GM19351 (cell line): ENCODE measurements at regions not wholly inside any gene's neighbourhood (a gene's known extent, or its start where the extent isn't known, plus 50 kb on each side); places are given as distances from the start of the nearest gene placed in this dataset.

Source experiments
- ATAC-seq: cut with Tn5 transposase; IDR thresholded peaks from one replicate; pipeline ENCODE4 v1.9.1; 2021; ENCODE audit warnings: mild to moderate bottlenecking, moderate library complexity; ENCODE audit not compliant: unreplicated experiment

DNA sequence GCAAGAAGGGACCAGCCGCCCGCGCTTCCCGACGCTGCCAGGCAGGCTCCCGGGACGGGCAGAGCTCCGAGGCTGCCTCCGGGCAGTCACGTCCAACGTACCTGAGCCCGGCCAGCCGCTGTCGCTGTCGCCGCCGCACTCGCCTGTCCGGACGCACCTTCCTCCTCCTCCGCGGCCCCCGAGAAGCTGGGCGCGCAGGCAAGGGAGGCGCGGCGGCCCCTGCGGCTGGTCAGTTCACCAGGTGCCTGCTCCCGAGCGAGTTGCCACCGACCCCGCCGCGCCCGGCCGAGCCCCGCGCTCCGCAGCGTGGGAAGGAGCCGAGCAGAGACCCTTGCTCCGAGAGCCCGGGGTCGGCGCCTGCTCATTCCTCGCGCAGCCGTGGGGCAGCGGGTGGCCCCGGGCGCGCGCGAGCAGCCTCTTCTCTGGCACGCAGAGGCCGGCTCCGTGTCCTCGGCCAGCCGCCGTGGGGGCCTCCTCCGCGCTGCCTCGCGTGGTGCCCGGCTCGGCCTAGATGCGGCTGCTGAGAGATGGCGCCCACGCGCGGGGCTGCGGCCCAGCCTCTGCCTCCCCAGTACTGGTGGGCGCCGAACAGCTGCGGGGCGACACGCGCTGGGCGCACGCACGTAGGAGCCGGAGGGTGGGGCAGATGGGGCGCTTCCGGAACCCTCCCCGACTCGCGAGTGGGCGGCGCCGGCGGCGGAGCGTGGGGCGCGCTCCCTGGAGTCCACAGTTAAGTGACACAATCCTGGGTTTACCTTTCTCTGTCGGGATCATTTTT, 419.4 kb downstream of the UQCRFS1 start:
- ATAC-seq, result no peak

DNA sequence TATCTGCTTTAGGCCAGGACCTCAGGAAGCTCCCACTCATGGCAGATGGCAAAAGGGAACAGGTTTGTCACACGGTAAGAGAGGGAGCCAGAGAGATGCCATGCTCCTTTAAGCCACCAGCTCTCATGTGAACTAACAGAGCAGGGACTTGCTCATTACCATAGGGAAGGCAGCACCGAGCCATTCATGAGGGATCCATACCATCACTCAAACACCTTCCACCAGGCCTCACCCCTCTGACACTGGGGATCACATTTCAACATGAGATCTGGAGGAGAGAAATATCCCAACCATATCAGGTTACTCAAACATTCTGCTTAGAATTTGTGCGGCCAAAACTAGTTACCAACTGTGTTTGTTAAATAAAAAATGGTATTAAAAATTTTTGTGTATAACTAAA, 427.0 kb downstream of the UQCRFS1 start:
- no peak for ATAC-seq

DNA sequence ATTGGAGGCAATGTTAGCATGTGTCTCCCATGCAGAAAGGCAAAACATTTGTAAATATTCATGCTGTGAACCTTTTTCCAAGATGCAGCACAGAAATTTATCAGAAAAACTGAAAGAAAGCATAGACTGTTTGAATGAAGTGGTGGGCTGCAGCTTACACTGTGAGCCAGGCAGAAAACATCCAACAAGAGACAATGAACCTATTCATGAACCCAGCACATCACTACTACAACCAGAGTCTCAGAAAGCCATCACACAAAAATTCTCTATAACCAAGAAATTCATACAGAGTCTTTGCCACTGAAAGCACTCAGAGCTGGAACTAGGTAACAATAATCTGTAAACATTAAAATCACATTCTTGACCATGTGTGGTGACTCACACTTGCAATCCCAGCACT, 448.9 kb downstream of the UQCRFS1 start:
- no peak for ATAC-seq

DNA sequence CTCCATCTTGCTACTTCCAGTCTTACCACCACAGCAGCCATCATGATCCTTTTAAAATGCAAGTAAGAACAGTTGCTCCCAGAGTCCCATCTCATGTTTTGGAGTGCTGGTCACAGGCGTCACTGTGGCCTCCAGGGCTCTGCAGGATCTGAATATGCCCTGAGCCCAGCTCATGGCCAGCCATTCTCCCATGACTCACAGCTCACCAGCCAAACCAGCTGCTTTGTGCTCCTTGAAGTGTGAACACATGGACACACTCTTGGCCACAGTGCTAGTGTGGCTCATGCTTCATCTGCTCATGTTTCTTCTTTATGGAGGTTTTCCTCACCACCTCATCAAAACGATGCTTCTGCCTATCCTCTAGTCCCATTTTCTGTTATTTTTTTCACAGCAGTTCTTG, 466.5 kb downstream of the UQCRFS1 start:
- no peak for ATAC-seq

DNA sequence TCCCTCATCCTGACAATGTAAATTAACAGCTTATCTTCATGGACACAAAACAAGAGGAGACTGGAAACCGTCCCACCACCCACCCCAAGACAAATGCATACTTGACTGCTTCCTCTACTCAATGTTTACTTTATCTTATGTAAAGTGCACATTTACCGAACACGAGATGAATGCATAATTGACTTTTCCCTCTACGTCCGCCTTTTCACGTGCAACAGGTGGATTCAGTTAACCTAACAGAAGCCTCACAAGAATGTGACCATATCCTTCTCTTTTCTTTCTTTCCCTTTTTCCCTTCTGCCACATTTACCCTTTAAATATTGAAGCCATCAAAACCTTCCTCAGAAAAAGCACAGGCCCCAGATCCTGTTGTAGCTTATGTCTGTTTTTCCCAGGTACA, 468.0 kb downstream of the UQCRFS1 start:
- ATAC-seq, result no peak

DNA sequence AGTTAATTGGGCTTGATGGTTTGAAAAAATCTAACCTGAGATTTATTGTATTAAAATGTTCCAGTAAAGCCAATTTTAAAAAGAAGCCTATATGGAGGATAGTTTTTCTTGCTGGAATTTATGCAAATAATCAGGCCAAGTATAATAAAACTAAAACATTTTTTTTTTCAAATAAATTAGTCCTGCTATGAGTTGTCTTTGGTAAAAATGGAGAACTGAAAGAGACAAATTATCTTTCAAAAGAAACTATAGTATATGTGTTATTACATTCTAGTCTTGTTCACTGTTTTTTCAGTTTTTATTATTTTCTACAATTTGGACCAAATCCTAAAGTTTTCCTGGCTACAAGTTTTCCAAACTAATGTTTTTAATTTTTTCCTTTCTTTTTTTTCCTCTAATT, 468.9 kb downstream of the UQCRFS1 start:
- ATAC-seq, result no peak

DNA sequence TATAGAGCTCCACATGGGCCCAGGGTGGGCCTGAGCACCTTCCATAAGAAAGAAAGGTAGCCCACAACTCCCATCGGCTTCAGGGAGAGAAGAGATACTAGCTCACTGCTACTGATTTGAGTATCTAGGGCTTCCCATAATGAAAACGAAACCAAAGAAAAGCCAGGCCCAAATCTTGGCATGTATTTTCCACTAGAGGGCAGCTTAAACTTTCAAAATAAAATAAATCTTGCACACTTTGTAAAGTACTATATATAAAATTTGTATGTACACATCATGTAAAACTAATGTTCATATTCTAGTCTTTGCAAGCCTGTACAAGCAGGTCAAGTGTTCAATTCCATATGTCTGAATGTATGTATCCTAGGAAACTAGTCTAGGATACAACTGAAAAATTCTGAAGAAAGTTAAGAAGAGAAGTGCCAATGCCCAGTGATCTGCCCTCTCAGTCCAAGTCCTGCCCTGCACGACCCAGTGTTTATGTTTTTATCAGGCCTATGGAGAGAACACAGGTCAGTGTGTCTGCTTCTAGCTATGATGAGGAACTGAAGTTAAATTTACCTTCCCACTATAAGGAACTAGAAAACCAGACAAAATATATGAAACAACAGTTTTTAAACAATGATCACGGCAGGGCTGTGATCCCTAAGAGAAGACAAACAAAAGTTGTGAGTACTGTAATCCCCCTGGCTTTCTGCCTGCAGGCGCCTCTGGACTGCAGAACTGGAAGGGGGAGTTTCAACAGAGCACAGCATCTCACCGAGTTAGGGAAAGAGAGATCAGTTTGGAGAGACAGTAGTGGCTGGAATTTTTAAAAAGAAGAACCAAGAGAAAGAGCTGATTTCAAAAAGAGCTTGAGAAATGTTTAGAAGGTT, 475.7 kb downstream of the UQCRFS1 start:
- ATAC-seq, result no peak

DNA sequence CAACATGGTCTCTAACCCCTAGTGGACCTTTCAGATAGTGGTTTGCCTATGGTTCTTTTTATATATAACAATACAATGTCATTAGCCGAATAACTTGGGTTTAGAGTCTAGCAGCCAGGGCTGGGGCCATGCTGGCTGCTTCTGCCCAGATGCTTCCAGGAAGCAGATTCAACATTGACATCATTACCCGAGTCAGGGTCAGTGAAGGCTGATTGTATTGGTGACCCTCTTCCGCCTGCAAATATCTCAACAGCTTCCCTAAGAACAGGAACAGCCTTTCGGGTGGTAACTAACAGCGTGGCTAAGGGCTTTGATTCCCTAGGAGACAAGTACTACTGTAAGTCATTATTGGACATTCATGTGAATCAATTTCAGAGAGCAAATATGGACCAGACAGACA, 476.4 kb downstream of the UQCRFS1 start:
- no peak for ATAC-seq

DNA sequence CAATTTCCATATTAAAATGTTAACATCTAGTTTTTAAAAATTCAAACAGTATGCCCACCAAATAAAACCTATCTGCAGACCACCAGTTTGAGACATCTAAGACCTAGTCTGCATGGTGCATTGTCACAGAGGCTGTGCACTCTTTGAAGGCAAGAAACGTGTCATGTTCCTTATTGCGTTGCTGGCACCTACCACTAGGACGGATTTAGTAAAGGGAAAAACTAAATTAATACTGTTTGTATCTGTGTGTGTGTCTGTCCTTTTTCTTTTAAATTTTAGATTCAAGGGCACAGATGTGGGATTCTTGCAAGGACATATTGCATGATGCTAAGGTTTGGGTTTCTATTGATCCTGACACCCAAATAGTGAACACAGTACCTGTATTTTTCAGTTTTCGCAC, 481.4 kb downstream of the UQCRFS1 start:
- ATAC-seq, result no peak

DNA sequence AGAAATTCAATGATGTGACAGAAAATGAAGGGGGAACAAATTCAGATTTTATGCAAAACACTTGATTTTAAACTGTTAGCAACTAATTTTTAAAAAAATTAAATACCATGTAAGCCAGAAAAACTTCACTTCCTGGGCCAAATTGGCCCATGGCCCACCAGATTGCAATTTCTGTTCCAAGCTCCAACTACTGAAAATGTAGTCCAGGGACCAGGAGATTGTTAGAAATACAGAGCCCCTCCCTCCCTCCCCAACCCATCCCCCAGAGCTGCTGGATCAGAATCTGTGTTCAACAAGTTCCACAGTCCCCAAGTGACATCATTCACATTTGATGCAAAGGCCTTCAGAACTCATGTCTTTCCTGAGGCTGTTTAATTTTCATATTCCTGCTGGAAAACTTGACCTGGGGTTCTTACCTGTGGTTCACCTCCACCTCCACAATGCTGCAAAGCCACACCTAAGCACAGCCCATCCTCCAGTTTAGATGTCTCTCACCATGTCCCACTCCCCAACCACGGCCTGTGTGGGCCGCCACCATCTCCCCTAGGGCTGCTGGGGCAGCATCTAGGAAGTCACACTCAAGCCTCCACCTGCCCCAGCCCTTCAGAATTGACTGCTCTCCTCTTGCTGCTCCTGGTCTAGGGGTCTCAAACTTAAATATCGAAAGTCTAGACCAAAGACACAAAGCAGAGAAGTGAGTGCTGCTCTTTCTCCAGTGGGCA, 482.0 kb downstream of the UQCRFS1 start:
- ATAC-seq, result no peak

DNA sequence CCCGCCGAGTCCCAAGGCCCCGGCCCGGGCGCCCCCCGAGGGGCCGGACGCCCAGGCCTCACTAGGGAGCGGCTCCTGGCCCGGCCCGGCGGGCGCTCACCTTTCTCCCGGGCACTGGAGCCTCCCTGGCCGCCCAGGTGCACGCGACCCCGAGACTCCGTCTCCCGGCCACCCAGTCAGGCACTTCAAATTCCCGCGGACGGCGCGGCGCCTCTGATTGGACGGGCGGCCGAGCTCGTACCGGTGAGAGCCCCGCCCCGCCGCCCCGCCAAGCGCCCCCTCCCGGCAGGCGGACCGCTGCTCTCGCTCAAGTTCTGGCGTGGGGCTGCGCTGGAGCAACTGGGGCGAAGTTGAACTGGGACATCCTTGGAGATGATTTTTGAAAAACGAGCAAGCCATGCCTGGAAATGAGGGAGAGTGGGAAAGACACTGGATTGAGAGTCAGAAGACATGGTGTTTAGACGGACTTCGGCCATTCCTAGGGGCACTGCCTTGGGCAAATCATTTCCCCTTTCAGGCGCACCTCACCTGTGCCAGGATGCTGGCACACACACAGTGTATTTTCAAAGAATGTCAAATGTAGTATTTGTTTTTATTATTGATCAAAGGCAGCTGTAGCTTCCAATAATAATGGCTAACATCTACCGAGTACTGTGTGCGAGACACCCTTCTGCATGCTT, 485.3 kb downstream of the UQCRFS1 start:
- no peak for ATAC-seq

DNA sequence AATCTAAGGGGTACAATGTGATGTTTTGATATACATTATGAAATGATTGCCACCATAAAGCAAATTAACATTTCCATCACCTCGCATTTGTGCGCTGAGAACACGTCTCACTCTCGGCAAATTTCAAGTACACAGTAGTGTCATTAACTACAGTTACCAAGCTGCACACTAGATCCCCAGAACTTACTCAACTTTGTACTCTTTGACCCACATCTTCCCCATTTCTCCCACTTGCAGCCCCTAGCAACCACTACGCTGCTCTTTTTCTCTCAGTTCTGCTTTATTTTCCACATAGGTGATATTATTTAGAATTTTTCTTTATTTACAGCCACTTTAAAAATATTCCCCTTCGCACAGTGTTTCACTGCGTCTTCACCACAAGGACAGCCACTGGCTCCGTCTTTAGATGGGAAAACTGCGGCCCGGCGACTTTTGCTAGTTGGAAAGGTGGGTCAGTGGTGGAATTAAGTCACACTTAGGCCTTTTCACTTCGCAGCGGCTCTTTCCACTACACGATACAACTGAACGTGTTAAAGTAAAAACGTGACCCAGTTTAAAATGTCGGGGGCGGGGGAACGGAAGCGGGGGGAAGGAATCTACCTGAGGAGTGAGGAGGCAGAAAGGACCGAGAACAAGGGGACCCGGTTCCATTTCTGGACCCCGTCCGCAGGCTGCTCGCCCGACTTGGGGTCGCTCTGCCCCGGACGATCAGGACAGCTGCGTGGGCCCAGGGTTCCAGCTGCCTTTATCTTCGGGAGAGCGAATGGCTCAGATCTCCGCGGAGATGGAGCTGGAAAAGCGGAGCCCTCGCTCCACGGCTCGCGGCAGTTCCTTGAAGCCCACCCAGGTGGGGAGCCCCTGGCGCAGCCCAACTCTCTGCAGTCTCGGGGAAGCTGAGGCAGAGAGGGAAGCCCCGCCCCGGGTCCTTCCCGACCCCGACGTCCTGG, 486.1 kb downstream of the UQCRFS1 start:
- no peak for ATAC-seq

DNA sequence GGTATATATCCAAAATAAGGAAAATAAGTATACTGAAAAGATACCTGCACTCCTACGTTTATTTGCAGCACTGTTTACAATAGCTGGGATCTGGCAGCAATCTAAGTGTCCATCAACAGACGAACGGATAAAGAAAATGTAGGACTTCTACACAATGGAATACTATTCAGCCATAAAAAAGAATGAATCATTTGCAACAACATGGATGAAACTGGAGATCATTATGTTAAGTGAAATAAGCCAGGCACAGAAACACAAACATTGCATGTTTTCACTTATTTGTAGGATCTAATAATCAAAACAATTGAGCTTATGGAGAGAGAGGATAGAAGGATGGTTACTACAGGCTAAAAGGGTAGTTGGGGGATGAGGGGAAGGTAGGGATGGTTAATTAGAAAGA, 494.0 kb downstream of the UQCRFS1 start:
- ATAC-seq, result no peak

DNA sequence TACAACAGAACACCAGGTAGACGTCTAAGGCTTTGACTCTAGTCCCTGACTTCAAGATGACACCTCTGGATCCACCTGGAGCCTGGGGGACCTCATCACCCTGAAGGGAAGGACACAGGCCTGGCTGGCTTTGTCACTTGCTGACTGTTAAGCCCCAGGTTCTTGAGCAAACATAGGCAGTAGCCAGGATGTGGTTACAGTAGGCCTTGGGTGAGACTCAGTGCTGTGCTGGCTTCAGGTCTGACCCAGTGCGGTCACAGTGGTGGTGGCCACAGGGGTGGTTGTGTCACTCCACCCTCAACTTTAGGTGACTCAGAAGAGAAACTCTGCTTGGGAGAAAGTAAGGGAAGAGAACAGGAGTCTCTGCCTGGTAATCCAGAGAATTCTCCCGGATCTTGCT, 497.8 kb downstream of the UQCRFS1 start:
- ATAC-seq, result no peak

DNA sequence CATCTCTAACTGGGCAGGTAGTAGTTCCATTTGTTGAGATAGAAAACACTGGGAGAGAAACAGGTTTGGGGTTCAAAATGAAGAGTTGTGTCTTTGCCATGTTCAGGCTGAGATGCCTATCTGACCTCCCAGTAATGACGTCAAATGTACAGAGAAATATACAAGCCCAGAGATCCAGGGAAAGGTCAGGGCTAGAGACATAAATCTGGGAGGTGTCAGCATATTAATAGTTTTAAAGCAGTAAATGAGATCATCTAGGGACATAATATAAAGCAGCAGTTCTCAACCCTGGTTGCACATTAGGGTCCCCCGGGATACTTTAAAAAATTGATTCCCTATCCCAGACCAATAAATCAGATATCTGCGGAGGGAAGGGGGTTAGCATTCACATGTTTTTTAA, 501.5 kb downstream of the UQCRFS1 start:
- no peak for ATAC-seq

DNA sequence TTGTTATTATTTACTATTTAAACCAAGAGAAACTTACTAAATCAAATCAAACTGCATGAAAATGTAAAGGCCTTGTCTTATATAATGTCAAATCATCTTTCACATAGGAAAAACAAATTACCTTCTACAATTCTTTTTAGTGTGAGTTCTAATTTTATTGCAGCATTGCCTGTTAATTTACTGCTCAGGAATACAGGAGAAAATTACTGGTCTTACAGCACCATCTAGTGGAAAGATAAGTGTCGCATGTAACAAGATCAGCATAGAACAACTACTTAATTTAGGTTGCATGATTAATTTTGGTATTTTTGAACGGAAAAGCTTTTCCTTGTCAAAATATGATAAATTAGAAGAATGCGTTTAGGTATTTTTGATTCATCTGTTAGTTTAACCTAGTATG, 502.7 kb downstream of the UQCRFS1 start:
- ATAC-seq, result no peak

DNA sequence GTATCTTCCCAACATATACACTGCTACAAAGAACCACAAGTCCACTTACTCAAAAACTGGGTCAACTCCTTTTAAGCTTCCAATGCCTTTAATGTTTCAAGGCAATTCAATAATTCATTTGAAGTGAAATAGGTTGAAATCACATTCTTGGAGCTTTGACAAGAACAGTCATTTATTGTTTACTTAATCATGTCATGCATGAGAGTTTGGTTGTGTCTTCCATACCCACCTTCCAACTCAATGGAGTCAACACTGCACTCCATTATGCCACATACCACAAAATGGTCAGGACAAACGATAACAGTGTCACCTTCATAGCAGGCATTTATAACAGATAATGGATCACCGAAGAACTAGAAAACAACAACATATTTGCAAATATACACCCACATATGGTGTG, 506.3 kb downstream of the UQCRFS1 start:
- ATAC-seq, result no peak

DNA sequence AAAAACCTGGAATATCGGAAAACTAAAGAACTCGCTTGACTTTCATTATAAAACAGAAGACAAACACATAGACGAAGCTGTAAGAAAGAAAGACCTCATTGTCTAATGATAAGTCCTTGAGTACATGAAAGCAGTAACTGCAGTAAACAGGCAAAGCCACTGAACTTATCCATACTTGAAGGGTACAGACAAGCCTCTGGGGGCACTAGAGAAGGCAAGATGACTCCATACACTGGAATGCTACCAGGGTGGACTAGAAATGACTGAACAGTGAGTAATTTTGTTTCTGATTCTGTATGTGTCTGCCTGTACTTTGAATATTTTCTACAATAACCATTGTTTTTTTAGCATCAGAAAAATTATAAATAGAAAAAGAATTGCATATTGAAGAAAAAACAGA, 507.9 kb downstream of the UQCRFS1 start:
- ATAC-seq, result no peak

DNA sequence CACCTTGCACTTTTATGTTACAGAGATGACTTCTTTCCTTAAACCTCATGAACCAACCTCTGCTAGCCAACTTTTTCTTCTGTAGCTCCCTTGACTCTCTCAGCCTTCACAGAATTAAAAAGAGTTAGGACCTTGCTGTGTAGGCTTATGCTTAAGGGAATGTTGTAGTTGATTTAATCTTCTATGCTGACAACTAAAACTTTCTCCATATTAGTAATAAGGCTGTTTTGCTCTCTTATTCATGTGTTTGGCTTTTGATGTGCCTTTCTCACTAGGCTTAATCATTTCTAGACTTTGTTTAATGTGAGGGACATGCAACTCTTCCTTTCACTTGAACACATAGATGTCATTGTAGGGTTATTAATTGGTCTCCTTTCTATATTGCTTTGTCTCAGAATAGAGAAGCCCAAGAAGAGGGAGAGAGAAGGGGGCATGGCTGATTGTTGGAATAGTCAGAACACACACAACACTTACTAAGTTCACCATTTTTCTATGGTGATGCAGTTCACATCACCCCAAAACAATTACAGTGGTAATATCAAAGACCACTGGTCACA, 509.5 kb downstream of the UQCRFS1 start:
- ATAC-seq, result no peak

DNA sequence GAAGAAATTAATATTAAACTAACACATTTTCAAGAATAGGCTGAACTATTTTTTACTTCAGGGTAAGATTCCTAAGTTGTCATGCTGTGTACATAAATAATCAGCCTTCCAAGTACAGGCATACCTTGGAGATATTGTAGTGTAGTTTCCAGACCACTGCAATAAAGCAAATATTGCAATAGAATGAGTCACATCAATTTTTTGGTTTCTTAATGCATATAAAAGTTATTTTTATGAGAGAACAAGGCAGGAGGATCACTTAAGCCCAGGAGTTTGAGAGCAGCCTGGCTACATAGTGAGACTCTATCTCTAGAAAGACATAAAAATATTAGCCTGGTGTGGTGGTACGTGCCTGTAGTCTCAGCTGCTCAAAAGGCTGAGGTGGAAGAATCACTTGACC, 511.5 kb downstream of the UQCRFS1 start:
- no peak for ATAC-seq
